Activated naive CD4-positive, alpha-beta T cell treated with Interleukin-2 at 50 U/mL for 16 hours (primary cell): ENCODE measurements at regions not wholly inside any gene's neighbourhood (a gene's known extent, or its start where the extent isn't known, plus 50 kb on each side); places are given as distances from the start of the nearest gene placed in this dataset.

Experiments used
- DNase-seq: peaks from one replicate; pipeline ENCODE4 v3.0.0-alpha.2; 2020

- DNase-seq, result no peak
Measured at GRCh38 chr14:37903343-37904191, 304.1 kb upstream of the SSTR1 start.

GRCh38 chr14:37924622-37925021 lies 283.1 kb upstream of the SSTR1 start:
- DNase-seq, result no peak

DNA sequence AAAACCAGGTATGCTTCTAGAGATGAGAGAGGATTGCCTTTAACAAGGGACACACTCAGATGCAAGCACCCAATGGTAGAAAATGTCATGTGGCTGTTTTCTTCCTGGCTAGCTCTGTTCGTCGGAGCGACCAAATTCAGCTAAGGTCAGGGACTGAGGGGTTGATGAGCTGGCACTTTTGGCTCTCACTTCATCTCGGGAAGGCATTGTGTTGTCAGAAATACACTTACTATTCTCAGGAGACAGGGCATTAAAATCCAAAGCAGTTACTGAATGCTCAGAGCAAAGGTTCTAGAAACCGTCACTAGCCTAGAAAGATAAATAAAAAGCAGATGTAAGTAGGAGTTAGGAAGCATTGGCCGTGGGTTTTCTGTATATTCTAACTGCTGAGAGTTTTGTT lies 275.7 kb upstream of the SSTR1 start:
- no peak for DNase-seq

- DNase-seq, result no peak
Measured at GRCh38 chr14:37932481-37932880, 275.2 kb upstream of the SSTR1 start.

- DNase-seq, result no peak
Measured at GRCh38 chr14:37936971-37937370, 270.7 kb upstream of the SSTR1 start.

DNA sequence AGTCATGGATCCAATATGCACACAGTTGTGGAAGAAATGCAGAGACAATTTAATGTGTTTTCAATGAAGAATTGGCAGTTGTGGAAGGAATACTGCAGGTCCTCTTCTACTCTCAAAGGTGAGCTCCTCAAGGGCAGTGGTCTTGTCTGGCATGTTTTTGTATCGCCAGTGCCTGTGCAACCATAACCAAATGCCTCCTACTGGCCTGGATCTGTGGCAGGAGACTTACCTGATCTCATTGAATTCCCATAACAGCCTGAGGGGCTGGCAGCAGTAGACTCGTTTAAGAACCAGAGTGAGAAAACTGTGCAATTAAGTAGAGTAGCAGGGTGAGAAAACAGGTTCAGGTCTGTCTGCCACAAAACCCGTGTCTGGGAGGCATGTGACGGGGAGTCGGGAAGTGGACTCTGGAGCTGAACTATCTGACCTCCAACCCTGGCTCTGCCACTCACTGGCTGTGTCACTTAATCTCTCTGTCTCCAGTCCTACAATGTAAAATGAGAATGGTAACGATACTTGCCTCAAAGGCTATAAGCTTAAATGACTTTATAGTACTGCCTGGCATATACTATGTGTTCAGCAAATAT lies 268.2 kb upstream of the SSTR1 start:
- no peak for DNase-seq

- no peak for DNase-seq
Measured at GRCh38 chr14:37945959-37946358, 261.7 kb upstream of the SSTR1 start.

GRCh38 chr14:37946819-37947218 lies 260.9 kb upstream of the SSTR1 start:
- no peak for DNase-seq

DNA sequence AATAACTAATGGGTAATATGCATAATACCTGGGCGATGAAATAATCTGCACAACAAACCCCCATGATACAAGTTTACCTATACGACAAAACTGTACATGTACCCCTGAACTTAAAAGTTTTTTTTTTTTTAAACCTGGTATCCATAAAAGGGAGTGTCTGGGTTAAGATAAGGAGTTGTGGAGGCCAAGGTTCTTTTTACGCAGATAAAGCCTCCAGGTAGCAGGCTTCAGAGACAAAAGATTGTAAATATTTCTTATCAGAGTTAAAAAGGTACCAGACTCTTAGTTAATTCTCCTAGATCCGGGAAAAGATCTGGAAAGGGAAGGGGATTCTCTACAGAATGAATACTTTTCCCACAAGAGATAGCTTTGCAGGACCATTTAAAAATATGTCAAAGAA lies 259.4 kb upstream of the SSTR1 start:
- DNase-seq, result no peak

GRCh38 chr14:37968664-37969240 lies 239.0 kb upstream of the SSTR1 start:
- no peak for DNase-seq

DNA sequence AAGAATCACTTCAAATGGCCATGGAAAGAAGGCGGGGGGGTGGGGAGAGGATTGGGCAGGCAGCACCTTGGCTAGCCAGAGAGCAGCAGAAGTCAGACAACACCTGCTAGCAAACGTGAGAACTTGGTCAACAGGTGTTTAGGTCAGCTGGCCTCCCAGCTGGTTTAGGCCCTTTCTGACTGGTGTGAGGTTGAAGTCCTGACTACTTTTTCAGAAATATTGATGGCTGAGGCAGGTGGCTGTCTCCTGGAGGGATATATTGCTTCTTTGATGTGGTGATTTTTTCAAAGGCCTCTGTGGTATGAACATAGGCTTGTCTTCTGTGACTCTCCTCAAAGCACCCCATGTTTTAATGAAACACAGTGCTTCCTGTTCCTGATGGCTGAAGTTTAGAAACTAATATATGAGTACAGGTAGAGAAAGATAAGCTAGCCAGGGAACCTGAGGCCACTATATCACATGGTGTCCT lies 238.2 kb upstream of the SSTR1 start:
- no peak for DNase-seq

DNA sequence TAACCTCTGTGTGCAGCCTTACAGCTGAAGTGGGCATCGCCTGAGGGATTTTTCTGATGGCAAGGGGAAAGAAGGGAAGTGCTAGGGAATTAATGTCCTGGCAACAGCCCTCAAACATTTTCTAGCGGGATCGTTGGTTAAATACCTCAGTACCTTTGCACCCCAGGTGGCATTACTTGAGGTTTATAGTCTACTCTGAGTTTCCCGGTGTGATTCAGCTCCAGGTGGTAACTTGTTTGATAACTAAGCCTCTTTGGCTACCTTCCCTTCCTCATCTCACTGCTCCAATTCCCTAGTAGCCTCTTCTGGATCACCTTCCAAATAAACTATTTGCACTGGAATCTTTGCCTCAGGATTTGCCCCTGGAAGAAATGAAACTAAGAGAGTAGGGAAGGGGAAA lies 237.0 kb upstream of the SSTR1 start:
- DNase-seq, result no peak

- DNase-seq, result no peak
Measured at GRCh38 chr14:37972941-37973887, 234.5 kb upstream of the SSTR1 start.

GRCh38 chr14:37974421-37974820 lies 233.3 kb upstream of the SSTR1 start:
- no peak for DNase-seq

DNA sequence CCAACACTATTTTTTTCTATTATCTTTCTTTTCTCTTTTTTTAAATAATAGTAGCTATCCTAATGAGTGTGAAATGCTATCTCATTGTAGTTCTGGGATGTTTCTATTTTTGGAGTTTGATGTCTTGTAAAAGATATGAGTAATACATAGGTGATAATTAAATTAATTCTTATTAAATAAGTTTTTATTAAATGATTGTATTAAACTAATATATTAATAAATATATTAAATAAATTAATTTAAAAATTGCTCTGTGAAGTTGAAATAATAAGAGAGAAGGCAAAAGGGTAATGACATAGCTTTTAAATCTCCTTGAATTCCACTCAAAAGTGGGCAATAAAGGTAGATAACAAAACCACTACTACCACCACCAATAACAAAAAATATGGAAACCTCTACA lies 230.2 kb upstream of the SSTR1 start:
- no peak for DNase-seq

- peak; percentile 47 for DNase-seq
Measured at GRCh38 chr14:37985826-37986470, 221.8 kb upstream of the SSTR1 start.

DNA sequence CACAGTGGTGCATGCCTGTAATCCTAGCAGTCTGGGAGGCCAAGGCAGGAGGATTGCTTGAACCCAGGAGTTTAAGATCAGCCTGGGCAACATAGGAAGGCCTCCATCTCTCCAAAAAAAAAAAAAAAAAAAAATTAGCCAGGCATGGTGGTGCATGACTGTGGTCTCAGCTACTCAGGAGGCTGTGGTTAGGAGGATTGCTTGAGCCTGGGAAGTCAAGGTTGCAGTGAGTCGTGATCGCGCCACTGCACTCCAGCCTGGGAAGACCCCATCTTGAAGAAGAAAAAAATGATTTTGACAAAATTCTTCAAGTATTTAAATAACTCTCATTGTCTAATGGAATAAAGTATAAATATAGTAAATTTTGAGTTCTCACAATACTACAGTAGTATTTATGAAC lies 219.2 kb upstream of the SSTR1 start:
- no peak for DNase-seq

DNA sequence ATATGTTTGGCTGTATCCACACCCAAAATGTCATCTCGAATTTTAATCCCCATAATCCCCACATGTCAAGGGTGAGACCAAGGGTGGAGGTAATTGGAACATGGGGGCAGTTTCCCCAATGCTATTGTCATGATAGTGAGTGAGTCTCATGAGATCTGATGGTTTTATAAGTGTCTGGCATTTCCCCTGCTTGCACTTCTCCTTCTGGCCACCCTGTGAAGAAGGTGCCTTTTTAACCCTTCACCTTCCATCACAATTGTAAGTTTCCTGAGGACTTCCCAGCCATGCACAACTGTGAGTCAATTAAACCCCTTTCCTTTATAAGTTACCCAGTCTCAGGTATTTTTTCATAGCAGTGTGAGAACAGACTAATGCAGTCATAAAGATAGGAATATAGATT lies 216.7 kb upstream of the SSTR1 start:
- DNase-seq, result no peak

DNA sequence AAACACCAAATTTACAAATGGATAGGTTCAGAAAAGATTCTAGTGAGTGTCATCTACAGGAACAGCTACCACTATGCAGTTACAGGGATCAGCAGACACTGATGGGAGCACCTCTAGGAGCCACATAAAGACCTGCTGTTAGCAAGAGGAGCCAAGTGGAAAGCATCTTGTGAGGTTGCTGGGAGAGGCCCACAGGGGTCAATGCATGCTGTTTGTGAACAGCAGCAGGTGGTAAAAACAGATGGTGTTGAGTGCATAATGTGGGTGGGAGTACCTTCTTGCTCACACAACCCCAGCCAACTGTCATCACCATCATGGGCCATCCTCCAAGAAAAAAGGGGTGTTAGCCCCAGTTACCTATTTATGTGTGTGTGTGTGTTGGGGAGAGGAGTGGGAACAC lies 215.2 kb upstream of the SSTR1 start:
- DNase-seq, result no peak

DNA sequence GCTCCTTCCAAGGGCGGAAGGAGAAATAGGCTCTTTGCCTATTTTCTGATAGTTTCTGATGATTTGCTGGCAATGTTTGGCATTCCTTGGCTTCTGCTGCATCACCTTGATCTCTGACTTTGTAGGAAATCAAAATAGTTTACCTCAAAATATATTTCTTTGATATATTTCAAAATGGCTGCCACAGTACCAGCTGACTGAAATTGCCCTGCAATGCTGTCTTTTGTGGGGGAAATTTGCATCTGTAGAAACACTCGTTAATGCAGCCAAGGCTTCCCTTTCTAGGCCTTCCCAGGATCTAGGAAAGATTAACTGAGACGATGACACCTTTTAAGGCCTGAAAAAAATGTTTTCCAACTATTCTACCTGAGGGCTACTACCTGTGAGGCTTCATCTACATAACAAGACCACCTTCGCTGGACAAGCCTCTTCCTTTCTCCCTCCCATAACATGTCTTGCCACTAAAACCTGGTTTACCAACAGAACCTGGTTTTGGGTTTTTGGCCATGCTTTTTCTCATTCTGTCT lies 212.8 kb upstream of the SSTR1 start:
- DNase-seq, result no peak

DNA sequence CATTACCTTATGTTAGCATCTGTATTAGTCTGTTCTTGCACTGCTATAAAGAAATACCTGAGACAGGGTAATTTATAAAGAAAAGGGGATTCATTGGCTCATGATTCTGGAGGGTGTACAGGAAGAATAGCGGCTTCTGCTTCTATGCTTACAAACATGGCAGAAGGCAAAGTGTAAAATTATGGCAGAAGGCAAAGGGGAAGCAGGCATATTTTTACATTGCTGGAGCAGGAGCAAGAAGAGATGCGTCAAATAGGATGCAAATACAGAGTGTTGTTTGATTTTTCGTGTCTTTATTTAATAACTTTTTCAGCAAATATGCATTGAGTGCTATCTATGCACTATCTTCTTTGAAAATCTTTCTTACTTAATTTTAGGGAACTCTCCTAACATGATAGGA lies 210.7 kb upstream of the SSTR1 start:
- DNase-seq, result no peak

DNA sequence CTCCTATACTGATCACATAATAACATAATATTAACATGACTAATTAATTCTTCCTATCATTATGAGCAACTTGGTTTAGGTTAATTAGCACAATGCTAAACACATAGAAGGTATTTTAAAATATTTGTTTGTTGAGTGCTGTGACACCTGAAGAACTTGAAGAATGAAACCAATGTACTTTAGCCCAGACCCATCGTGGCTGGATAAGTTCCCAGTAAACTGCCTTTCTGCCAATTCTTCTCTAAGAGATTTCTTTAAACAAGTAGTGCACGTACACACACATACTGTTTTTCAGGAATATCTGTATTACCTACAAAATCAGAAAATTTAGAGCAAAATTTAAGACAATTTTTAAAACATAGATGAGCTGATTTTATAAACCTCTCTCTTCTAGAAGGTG lies 207.4 kb upstream of the SSTR1 start:
- DNase-seq, result no peak
